NT2/D1 (cell line): ENCODE measurements at regions not wholly inside any gene's neighbourhood (a gene's known extent, or its start where the extent isn't known, plus 50 kb on each side); places are given as distances from the start of the nearest gene placed in this dataset.

Experiments used
- SUZ12 ChIP-seq: IDR thresholded peaks from 2 replicates; pipeline ENCODE4 v1.6.1; 2011; ENCODE audit not compliant: insufficient read length, insufficient read depth; ENCODE audit errors: extremely low read depth
- YY1 ChIP-seq: IDR thresholded peaks from 2 replicates; pipeline ENCODE4 v1.6.1; 2011; ENCODE audit not compliant: insufficient read length, insufficient read depth
- ZNF274 ChIP-seq: IDR thresholded peaks from 2 replicates; pipeline ENCODE4 v1.6.1; 2011; ENCODE audit warnings: mild to moderate bottlenecking, low read depth, low read length

DNA sequence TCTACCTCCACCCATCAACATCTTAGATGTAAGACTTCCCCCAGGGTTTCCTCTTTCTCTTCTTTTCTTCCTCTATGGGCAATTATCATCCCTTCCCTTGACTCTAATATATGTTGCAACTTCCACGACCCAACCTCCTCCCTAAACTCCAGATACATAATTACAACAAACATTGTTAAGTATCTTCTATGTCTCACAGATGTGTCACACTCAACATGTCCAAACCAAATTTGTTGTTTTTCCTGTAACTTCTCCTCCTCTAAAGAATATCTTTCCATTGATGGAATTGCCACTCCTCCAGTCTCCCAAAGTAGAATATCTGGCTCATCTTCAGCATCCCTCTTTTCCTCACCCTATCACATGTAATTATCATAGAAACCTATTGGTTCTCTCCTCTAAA is 314.2 kb downstream of the RWDD3 start:
- TF ChIP-seq YY1, result no peak
- no peak for TF ChIP-seq ZNF274
- no peak for TF ChIP-seq SUZ12
